Suprapubic skin (tissue), 4 donors: ENCODE measurements at regions not wholly inside any gene's neighbourhood (a gene's known extent, or its start where the extent isn't known, plus 50 kb on each side); places are given as distances from the start of the nearest gene placed in this dataset.

Source experiments
- DNase-seq, 2 donors: peaks; one replicate each; pipeline ENCODE4 v3.0.0-alpha.2; 2019; ENCODE audit warnings: low spot score in 2 of 2
- H3K27ac ChIP-seq: fragments of 200-600 bp; sonication (generic); one replicate; pipeline ENCODE4 v1.5.1; 2019
- H3K27me3 ChIP-seq: fragments of 200-600 bp; sonication (generic); one replicate; pipeline ENCODE4 v1.5.1; 2019
- H3K36me3 ChIP-seq: fragments of 200-600 bp; sonication (generic); one replicate; pipeline ENCODE4 v1.5.1; 2019
- H3K4me1 ChIP-seq: fragments of 200-600 bp; sonication (generic); one replicate; pipeline ENCODE4 v1.5.1; 2019
- H3K4me3 ChIP-seq: fragments of 200-600 bp; sonication (generic); one replicate; pipeline ENCODE4 v1.5.1; 2019; ENCODE audit warnings: mild to moderate bottlenecking
- H3K9me3 ChIP-seq: fragments of 200-600 bp; sonication (generic); one replicate; pipeline ENCODE4 v1.5.1; 2019
- EP300 ChIP-seq: sonication (generic); formaldehyde crosslinking; IDR thresholded peaks from one replicate; pipeline ENCODE4 v1.6.1; 2017; ENCODE audit warnings: antibody characterized with exemption
- POLR2A ChIP-seq, 2 donors: fragments of 450-650 bp; IDR thresholded peaks; one replicate each; pipeline ENCODE4 v1.6.1; 2017; ENCODE audit warnings: antibody characterized with exemption in 2 of 2, mild to moderate bottlenecking in 2 of 2, moderate library complexity in 2 of 2
- POLR2AphosphoS5 ChIP-seq, 3 donors: sonication (generic); formaldehyde crosslinking; IDR thresholded peaks; one replicate each; pipeline ENCODE4 v1.6.1; 2017; ENCODE audit warnings: antibody characterized with exemption in 3 of 3
- WGBS: methylation state at CpG from one replicate; pipeline ENCODE4 v1.1.5; 2018; 5-methylcytosine and 5-hydroxymethylcytosine counted together
- TF ChIP-seq, protein P1 (sequence below), 2 donors: fragments of 200-600 bp in 1 of 2; fragments of 450-650 bp in 1 of 2; sonication (generic) in 1 of 2; IDR thresholded peaks; one replicate each; pipeline ENCODE4 v1.5.1; 2016 to 2019; ENCODE audit warnings: antibody characterized with exemption in 2 of 2, mild to moderate bottlenecking in 1 of 2, moderate library complexity in 1 of 2

DNA sequence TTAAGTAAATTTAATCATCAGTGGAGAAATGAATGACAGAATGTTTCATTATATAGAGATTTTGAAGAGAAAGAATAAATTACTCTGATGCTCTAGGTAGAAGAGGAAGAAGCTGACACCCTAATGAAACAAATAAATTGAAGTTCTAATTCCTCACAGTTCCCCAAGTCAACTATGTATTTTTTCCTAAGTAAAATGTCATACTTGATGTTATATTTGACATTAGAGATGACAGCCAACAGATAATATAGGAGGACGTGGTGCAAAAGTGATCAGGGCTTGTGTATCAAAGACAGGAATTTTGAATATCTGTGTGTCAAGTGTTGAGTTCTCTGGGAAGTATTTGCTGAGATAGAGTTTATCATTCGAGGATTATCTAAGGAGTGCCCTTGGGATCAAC lies 81.2 kb upstream of the CADPS start:
- no peaks in the 10 kb centered on the region for H3K9me3 ChIP-seq
- no peaks in the 10 kb centered on the region for H3K36me3 ChIP-seq
- no peaks in the 10 kb centered on the region for H3K27me3 ChIP-seq
- no peak for TF ChIP-seq POLR2A (IDR thresholded peaks at IDR 0.05)
- no peak for TF ChIP-seq POLR2AphosphoS5 (IDR thresholded peaks at IDR 0.05)
- 73% methylated on average over 2 of the region's 2 CpGs for WGBS
- H3K4me1 ChIP-seq, result no peaks in the 10 kb centered on the region
- no peak for DNase-seq
- H3K4me3 ChIP-seq, result no peak overlapping the region
- no peak overlapping the region for H3K27ac ChIP-seq

DNA sequence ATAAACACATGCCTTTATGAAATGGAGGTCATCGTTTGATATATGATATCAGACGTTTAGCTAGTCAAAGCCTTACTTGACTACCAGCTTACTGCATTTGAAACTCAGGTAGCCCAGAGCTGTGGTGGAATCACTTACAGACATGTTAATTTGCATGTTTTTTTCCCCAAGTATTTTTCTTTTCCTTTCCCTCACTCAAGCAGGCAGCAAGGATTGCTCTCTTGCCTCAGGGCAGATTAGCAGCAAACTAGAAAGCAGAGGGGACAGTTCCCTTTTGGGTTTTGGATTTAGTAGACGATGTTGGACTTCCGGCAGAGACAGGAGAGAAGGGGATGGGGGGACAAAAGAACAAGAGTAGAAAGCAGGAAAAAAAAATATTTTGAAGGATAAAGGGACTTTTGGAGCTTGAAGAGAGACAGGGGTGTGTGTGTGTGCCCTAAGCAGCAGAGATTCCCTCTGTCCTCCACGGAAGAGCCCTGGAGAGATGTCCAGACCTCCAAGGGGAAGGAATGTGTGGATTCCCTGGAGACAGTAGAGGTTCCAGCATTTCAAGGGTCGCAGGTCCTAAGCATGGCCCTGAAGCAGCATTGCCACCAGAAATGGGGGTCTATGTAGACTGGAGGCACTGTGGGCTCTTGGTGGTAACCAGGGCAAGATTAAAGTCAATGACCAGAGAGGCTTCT lies 86.8 kb upstream of the CADPS start:
- no peak for DNase-seq
- Histone ChIP-seq H3K4me1 (no peaks in the 10 kb centered on the region), H3K4me3 (no peak overlapping the region), H3K27ac (no peak overlapping the region), H3K9me3 (no peaks in the 10 kb centered on the region), H3K27me3 (no peaks in the 10 kb centered on the region), H3K36me3 (no peaks in the 10 kb centered on the region)
- TF ChIP-seq EP300 (no peak), POLR2A (IDR thresholded peaks at IDR 0.05) (no peak), POLR2AphosphoS5 (IDR thresholded peaks at IDR 0.05) (no peak)
- TF ChIP-seq, protein P1, sequence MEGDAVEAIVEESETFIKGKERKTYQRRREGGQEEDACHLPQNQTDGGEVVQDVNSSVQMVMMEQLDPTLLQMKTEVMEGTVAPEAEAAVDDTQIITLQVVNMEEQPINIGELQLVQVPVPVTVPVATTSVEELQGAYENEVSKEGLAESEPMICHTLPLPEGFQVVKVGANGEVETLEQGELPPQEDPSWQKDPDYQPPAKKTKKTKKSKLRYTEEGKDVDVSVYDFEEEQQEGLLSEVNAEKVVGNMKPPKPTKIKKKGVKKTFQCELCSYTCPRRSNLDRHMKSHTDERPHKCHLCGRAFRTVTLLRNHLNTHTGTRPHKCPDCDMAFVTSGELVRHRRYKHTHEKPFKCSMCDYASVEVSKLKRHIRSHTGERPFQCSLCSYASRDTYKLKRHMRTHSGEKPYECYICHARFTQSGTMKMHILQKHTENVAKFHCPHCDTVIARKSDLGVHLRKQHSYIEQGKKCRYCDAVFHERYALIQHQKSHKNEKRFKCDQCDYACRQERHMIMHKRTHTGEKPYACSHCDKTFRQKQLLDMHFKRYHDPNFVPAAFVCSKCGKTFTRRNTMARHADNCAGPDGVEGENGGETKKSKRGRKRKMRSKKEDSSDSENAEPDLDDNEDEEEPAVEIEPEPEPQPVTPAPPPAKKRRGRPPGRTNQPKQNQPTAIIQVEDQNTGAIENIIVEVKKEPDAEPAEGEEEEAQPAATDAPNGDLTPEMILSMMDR (IDR thresholded peaks at IDR 0.05), result no peak
- WGBS, result 50% methylated on average over 6 of the region's 6 CpGs

DNA sequence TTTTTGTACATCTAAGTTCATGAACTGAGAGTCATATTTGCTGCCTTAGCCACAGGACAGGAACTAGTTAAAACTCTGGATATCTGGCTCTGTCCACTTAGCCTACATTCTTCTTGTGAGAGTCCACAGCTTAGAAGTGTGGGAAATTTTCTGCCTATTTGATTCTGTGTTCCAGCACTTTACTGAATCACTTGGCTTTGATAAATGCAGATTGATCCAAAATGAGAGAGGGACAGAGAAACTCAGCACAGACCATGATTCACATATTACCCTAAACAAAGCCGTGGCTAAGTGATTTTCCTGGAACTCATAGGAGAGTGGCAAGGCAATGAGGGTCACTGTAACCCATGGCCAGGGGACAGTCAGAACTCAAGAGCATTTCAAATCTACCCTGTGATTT lies 87.5 kb upstream of the CADPS start:
- no peaks in the 10 kb centered on the region for H3K9me3 ChIP-seq
- H3K4me3 ChIP-seq, result no peak overlapping the region
- DNase-seq, result no peak
- TF ChIP-seq POLR2A (IDR thresholded peaks at IDR 0.05), result no peak
- no peak for TF ChIP-seq POLR2AphosphoS5 (IDR thresholded peaks at IDR 0.05)
- TF ChIP-seq, protein P1 (IDR thresholded peaks at IDR 0.05), result no peak
- no peak for TF ChIP-seq EP300
- no peaks in the 10 kb centered on the region for H3K36me3 ChIP-seq
- WGBS, result 60% methylated on average over 1 of the region's 1 CpG
- no peaks in the 10 kb centered on the region for H3K27me3 ChIP-seq
- H3K27ac ChIP-seq, result no peak overlapping the region
- H3K4me1 ChIP-seq, result no peaks in the 10 kb centered on the region

DNA sequence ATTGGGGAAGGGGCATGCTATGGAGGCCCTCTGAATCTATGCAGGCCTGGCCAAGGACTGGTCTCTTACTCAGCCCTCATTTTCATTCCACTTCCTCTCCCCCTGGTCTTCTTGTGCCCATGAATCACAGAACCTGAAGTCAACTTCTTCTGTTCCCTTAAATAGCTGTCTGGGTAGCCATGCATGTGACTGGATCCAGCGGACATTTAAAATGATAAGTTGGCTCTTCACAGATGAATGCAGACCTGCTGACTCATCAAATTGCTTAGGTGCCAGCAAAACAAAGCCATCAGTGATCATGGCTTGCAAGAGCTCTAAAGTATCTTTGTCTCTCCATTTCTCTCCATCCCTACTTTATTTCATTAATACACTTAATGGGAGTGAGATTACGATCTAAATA lies 90.1 kb upstream of the CADPS start:
- no peaks in the 10 kb centered on the region for H3K4me1 ChIP-seq
- no peaks in the 10 kb centered on the region for H3K27me3 ChIP-seq
- H3K27ac ChIP-seq, result no peak overlapping the region
- DNase-seq, result no peak
- no peaks in the 10 kb centered on the region for H3K9me3 ChIP-seq
- no peak overlapping the region for H3K4me3 ChIP-seq
- 92% methylated on average over 2 of the region's 2 CpGs for WGBS
- no peak for TF ChIP-seq EP300
- no peak for TF ChIP-seq POLR2A (IDR thresholded peaks at IDR 0.05)
- TF ChIP-seq POLR2AphosphoS5 (IDR thresholded peaks at IDR 0.05), result no peak
- TF ChIP-seq, protein P1 (IDR thresholded peaks at IDR 0.05), result no peak
- no peaks in the 10 kb centered on the region for H3K36me3 ChIP-seq

DNA sequence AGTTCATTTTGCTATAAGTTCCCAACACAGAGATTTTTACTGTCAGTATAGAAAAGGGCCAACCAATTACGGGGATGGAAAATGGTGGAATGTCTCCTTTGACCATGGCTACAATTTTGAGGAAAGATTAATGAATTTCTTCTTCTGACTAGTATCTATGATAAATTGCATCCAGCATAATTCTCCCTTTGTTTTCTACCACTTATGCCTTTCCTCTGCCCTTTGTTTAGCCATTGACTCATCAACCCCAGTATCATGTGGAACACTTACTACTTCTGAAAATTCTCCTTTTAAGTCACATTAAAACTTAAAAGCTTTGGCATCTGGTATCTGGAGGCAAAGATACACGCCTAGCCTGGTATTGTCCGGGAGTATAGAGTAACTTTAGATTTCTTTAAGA lies 92.9 kb upstream of the CADPS start:
- no peaks in the 10 kb centered on the region for H3K4me1 ChIP-seq
- no peaks in the 10 kb centered on the region for H3K36me3 ChIP-seq
- H3K9me3 ChIP-seq, result no peaks in the 10 kb centered on the region
- no peak for DNase-seq
- TF ChIP-seq POLR2A (IDR thresholded peaks at IDR 0.05) (no peak), EP300 (no peak), POLR2AphosphoS5 (IDR thresholded peaks at IDR 0.05) (no peak)
- TF ChIP-seq, protein P1 (IDR thresholded peaks at IDR 0.05), result no peak
- no peak overlapping the region for H3K4me3 ChIP-seq
- WGBS, result 75% methylated on average over 3 of the region's 3 CpGs
- H3K27ac ChIP-seq, result no peak overlapping the region
- no peaks in the 10 kb centered on the region for H3K27me3 ChIP-seq

DNA sequence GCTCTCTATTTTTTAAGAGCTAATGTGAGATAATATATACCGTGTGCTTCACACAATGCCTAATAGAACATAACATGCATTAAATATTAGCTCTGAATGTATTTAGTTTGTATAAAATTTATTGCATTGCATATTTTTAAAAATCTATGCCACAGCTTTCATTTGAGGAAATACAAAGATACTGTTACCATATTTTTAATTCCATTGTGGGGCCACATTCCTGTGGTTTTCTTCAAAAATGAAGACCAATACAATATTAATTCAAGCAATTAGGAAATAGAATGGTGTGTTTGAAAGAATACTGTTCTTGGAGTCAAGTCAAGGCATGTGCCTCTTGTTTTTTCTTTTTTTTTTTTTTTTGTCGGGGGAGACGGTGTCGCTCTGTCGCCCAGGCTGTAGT lies 95.4 kb upstream of the CADPS start:
- no peaks in the 10 kb centered on the region for H3K27me3 ChIP-seq
- no peaks in the 10 kb centered on the region for H3K36me3 ChIP-seq
- no peak for TF ChIP-seq EP300
- TF ChIP-seq POLR2AphosphoS5 (IDR thresholded peaks at IDR 0.05), result no peak
- no peak for TF ChIP-seq POLR2A (IDR thresholded peaks at IDR 0.05)
- TF ChIP-seq, protein P1 (IDR thresholded peaks at IDR 0.05), result no peak
- no peak for DNase-seq
- H3K27ac ChIP-seq, result no peak overlapping the region
- H3K4me1 ChIP-seq, result no peaks in the 10 kb centered on the region
- H3K4me3 ChIP-seq, result no peak overlapping the region
- 78% methylated on average over 5 of the region's 5 CpGs for WGBS
- no peaks in the 10 kb centered on the region for H3K9me3 ChIP-seq
